WTC11 (cell line): ENCODE measurements at regions not wholly inside any gene's neighbourhood (a gene's known extent, or its start where the extent isn't known, plus 50 kb on each side); places are given as distances from the start of the nearest gene placed in this dataset.

ENCODE experiments used
- ATAC-seq: fragments of 200-7000 bp; cut with Tn5 transposase; 2 replicates; pipeline ENCODE4 v1.10.0; 2021; ENCODE audit warnings: mild to moderate bottlenecking, moderate library complexity
- CTCF ChIA-PET: fragments of 300-600 bp; sonication (Branson Sonifier 250); formaldehyde crosslinking; loops from one replicate; lab custom pipeline; 2021; ENCODE audit warnings: antibody characterized with exemption; lab: Charles Lee
- POLR2A ChIA-PET: fragments of 350-600 bp; sonication (Branson Sonifier 250); formaldehyde crosslinking; loops from one replicate; lab custom pipeline; 2021; ENCODE audit warnings: antibody characterized with exemption; lab: Charles Lee
- DNase-seq: peaks from one replicate; pipeline ENCODE4 v3.0.0; 2021; ENCODE audit warnings: low spot score
- H3K27ac Mint-ChIP-seq: 2 replicates; pipeline ENCODE4 v1.8.0; 2021; ENCODE audit warnings: mixed read lengths
- H3K27me3 Mint-ChIP-seq: 2 replicates; pipeline ENCODE4 v1.8.0; 2021; ENCODE audit warnings: low read depth, mild to moderate bottlenecking, moderate library complexity, mixed read lengths
- H3K36me3 Mint-ChIP-seq: 2 replicates; pipeline ENCODE4 v1.8.0; 2021; ENCODE audit warnings: mixed read lengths
- H3K4me1 Mint-ChIP-seq: 2 replicates; pipeline ENCODE4 v1.8.0; 2022; ENCODE audit warnings: mixed read lengths
- H3K4me3 Mint-ChIP-seq: 2 replicates; pipeline ENCODE4 v1.8.0; 2021; ENCODE audit warnings: mild to moderate bottlenecking, moderate library complexity, mixed read lengths
- H3K9me3 Mint-ChIP-seq: 2 replicates; pipeline ENCODE4 v1.8.0; 2021; ENCODE audit warnings: mixed read lengths
- ATF1 ChIP-seq: sonication (generic); formaldehyde crosslinking; IDR thresholded peaks from 2 replicates; pipeline ENCODE4 v1.8.1; 2023; ENCODE audit warnings: mild to moderate bottlenecking, moderate library complexity, missing genetic modification reagents
- ATF2 ChIP-seq: sonication (generic); formaldehyde crosslinking; IDR thresholded peaks from 2 replicates; pipeline ENCODE4 v1.8.1; 2022; ENCODE audit warnings: low read depth, missing genetic modification reagents, borderline replicate concordance
- CBFB ChIP-seq: sonication (generic); formaldehyde crosslinking; IDR thresholded peaks from 2 replicates; pipeline ENCODE4 v1.8.1; 2022; ENCODE audit warnings: mild to moderate bottlenecking, low read depth, missing genetic modification reagents
- EMX1 ChIP-seq: fragments of 250-450 bp; sonication (Bioruptor Pico); IDR thresholded peaks from 2 replicates; pipeline ENCODE4 v1.8.0; 2021; ENCODE audit warnings: mild to moderate bottlenecking
- HMGXB4 ChIP-seq: sonication (generic); formaldehyde crosslinking; IDR thresholded peaks from 2 replicates; pipeline ENCODE4 v1.8.1; 2023; ENCODE audit warnings: mild to moderate bottlenecking, moderate library complexity, missing genetic modification reagents
- IRF1 ChIP-seq: sonication (generic); formaldehyde crosslinking; IDR thresholded peaks from 2 replicates; pipeline ENCODE4 v1.8.0; 2023; ENCODE audit warnings: missing genetic modification reagents
- STAT6 ChIP-seq: sonication (generic); formaldehyde crosslinking; conservative IDR thresholded peaks from 2 replicates; pipeline ENCODE4 v1.8.1; 2023; ENCODE audit warnings: mild to moderate bottlenecking, low read depth, missing genetic modification reagents, moderate library complexity
- TCF7 ChIP-seq: sonication (generic); formaldehyde crosslinking; IDR thresholded peaks from 2 replicates; pipeline ENCODE4 v1.8.0; 2022; ENCODE audit warnings: mild to moderate bottlenecking, low read depth, missing genetic modification reagents, moderate library complexity
- TP53 ChIP-seq: sonication (generic); formaldehyde crosslinking; IDR thresholded peaks from 2 replicates; pipeline ENCODE4 v1.8.1; 2023; ENCODE audit warnings: mild to moderate bottlenecking, missing genetic modification reagents
- ZNF219 ChIP-seq: sonication (generic); formaldehyde crosslinking; IDR thresholded peaks from 2 replicates; pipeline ENCODE4 v1.8.0; 2023; ENCODE audit warnings: missing genetic modification reagents, mild to moderate bottlenecking, borderline replicate concordance
- ZNF263 ChIP-seq: sonication (generic); formaldehyde crosslinking; IDR thresholded peaks from 2 replicates; pipeline ENCODE4 v1.8.1; 2022; ENCODE audit warnings: low read depth, mild to moderate bottlenecking, moderate library complexity, missing genetic modification reagents
- ZNF671 ChIP-seq: fragments of 250-450 bp; sonication (Bioruptor Pico); IDR thresholded peaks from 2 replicates; pipeline ENCODE4 v1.8.0; 2021; ENCODE audit warnings: mild to moderate bottlenecking
- TF ChIP-seq, protein P1 (sequence below): fragments of 200-600 bp; IDR thresholded peaks from 2 replicates; pipeline ENCODE4 v1.8.0; 2022; ENCODE audit warnings: antibody characterized with exemption
- TF ChIP-seq, protein P2 (sequence below): sonication (generic); formaldehyde crosslinking; IDR thresholded peaks from 2 replicates; pipeline ENCODE4 v1.8.0; 2022; ENCODE audit warnings: mild to moderate bottlenecking, missing genetic modification reagents
- TF ChIP-seq, protein P3 (sequence below): sonication (generic); formaldehyde crosslinking; conservative IDR thresholded peaks from 2 replicates; pipeline ENCODE4 v1.8.1; 2022; ENCODE audit warnings: mild to moderate bottlenecking, missing genetic modification reagents
- TF ChIP-seq, protein P4 (sequence below): sonication (generic); formaldehyde crosslinking; IDR thresholded peaks from 2 replicates; pipeline ENCODE4 v1.8.0; 2022; ENCODE audit warnings: missing genetic modification reagents
- TF ChIP-seq, protein P5 (sequence below): fragments of 250-450 bp; sonication (Bioruptor Pico); IDR thresholded peaks from 2 replicates; pipeline ENCODE4 v2.1.2; 2022; ENCODE audit warnings: mild to moderate bottlenecking, moderate library complexity

- TF ChIP-seq ATF2 (CRISPR knock-in tag) (no peak), TCF7 (CRISPR knock-in tag) (no peak), ZNF219 (CRISPR knock-in tag) (no peak), EMX1 (CRISPR knock-in tag) (no peak), ZNF263 (no peak), HMGXB4 (no peak), ATF1 (CRISPR knock-in tag) (no peak), ZNF671 (CRISPR knock-in tag) (no peak), TP53 (CRISPR knock-in tag) (no peak)
- TF ChIP-seq, protein P1, sequence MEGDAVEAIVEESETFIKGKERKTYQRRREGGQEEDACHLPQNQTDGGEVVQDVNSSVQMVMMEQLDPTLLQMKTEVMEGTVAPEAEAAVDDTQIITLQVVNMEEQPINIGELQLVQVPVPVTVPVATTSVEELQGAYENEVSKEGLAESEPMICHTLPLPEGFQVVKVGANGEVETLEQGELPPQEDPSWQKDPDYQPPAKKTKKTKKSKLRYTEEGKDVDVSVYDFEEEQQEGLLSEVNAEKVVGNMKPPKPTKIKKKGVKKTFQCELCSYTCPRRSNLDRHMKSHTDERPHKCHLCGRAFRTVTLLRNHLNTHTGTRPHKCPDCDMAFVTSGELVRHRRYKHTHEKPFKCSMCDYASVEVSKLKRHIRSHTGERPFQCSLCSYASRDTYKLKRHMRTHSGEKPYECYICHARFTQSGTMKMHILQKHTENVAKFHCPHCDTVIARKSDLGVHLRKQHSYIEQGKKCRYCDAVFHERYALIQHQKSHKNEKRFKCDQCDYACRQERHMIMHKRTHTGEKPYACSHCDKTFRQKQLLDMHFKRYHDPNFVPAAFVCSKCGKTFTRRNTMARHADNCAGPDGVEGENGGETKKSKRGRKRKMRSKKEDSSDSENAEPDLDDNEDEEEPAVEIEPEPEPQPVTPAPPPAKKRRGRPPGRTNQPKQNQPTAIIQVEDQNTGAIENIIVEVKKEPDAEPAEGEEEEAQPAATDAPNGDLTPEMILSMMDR = no peak
- TF ChIP-seq, protein P2, sequence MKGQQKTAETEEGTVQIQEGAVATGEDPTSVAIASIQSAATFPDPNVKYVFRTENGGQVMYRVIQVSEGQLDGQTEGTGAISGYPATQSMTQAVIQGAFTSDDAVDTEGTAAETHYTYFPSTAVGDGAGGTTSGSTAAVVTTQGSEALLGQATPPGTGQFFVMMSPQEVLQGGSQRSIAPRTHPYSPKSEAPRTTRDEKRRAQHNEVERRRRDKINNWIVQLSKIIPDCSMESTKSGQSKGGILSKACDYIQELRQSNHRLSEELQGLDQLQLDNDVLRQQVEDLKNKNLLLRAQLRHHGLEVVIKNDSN = no peak
- TF ChIP-seq, protein P3, sequence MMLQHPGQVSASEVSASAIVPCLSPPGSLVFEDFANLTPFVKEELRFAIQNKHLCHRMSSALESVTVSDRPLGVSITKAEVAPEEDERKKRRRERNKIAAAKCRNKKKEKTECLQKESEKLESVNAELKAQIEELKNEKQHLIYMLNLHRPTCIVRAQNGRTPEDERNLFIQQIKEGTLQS = no peak
Measured at GRCh38 chr3:23646184-23646920, 159.4 kb upstream of the UBE2E1 start (continued).

GRCh38 chr3:23647706-23648258 lies 158.0 kb upstream of the UBE2E1 start:
- H3K27ac Mint-ChIP-seq = no peak overlapping the region
- TF ChIP-seq STAT6 (CRISPR knock-in tag) (no peak), IRF1 (CRISPR knock-in tag) (no peak), CBFB (CRISPR knock-in tag) (no peak)
- TF ChIP-seq, protein P4, sequence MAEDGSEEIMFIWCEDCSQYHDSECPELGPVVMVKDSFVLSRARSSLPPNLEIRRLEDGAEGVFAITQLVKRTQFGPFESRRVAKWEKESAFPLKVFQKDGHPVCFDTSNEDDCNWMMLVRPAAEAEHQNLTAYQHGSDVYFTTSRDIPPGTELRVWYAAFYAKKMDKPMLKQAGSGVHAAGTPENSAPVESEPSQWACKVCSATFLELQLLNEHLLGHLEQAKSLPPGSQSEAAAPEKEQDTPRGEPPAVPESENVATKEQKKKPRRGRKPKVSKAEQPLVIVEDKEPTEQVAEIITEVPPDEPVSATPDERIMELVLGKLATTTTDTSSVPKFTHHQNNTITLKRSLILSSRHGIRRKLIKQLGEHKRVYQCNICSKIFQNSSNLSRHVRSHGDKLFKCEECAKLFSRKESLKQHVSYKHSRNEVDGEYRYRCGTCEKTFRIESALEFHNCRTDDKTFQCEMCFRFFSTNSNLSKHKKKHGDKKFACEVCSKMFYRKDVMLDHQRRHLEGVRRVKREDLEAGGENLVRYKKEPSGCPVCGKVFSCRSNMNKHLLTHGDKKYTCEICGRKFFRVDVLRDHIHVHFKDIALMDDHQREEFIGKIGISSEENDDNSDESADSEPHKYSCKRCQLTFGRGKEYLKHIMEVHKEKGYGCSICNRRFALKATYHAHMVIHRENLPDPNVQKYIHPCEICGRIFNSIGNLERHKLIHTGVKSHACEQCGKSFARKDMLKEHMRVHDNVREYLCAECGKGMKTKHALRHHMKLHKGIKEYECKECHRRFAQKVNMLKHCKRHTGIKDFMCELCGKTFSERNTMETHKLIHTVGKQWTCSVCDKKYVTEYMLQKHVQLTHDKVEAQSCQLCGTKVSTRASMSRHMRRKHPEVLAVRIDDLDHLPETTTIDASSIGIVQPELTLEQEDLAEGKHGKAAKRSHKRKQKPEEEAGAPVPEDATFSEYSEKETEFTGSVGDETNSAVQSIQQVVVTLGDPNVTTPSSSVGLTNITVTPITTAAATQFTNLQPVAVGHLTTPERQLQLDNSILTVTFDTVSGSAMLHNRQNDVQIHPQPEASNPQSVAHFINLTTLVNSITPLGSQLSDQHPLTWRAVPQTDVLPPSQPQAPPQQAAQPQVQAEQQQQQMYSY = no peak
- TF ChIP-seq, protein P5, sequence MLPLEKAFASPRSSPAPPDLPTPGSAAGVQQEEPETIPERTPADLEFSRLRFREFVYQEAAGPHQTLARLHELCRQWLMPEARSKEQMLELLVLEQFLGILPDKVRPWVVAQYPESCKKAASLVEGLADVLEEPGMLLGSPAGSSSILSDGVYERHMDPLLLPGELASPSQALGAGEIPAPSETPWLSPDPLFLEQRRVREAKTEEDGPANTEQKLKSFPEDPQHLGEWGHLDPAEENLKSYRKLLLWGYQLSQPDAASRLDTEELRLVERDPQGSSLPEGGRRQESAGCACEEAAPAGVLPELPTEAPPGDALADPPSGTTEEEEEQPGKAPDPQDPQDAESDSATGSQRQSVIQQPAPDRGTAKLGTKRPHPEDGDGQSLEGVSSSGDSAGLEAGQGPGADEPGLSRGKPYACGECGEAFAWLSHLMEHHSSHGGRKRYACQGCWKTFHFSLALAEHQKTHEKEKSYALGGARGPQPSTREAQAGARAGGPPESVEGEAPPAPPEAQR (CRISPR knock-in tag) = no peak

More at GRCh38 chr3:23647706-23648258, 158.0 kb upstream of the UBE2E1 start:
- POLR2A ChIA-PET = interaction anchor here (1.1 kb wide), 1 partner anchor 123 kb away, joined by 3 read pairs; no protein-coding TSS in a partner anchor
- ATAC-seq (no peak), DNase-seq (no peak)
- Mint-ChIP-seq H3K4me1 (peaks cover 60% of the 10 kb centered on the region), H3K27me3 (peaks cover 13% of the 10 kb centered on the region), H3K4me3 (no peak overlapping the region), H3K9me3 (peaks cover 14% of the 10 kb centered on the region), H3K36me3 (peaks cover 13% of the 10 kb centered on the region)
- CTCF ChIA-PET = interaction anchor here (0.7 to 1.4 kb wide), 3 partner anchors 187 to 241 kb away, joined by 3 to 6 read pairs (median 5); no protein-coding TSS in a partner anchor
